ENCODE measurements at regions not wholly inside any gene's neighbourhood (a gene's known extent, or its start where the extent isn't known, plus 50 kb on each side); places are given as distances from the start of the nearest gene placed in this dataset.

DNA sequence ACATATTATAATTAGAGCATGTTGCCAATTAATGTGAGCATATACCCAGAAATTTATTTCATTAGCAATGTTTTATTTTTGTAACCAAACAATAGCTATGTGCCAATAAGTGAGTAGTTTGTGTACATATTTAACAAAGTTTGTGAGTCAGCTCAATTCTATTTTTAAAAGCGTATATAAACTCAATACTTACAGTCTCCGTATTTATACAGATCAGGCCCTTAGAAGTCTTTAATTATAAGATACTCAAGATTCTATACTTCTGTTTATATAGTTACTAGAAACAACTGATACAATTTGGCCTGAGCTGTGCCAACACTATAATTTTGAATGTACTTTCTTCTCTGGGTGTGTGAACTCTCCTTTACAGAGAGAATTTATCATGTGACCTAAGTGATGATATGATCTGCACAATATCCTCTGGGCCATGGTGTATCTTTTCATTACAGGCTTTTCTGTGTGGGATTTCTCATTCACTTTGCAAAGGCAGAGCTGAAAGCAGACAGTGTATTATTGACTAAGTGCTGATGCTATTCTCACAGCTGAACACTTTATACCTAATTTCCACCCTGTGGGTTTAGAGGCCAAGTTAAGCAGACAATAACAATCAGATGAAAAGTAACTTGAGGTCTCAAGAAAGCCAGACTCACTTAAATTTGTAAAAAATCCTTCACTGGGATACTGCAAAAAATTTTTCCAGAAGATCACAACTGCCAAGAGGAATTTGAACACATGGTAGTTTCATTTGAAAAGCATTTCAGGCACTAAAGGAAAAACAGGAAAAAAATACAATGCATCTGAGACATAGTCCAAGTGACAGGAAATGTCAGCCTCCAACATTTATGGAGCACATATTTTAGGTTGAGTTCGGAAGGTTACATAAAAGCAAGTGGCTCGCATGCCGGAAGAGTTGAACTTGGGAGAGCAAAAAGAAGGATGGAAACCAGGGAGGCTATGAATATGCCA lies 277.9 kb upstream of the SEMA6D start:
- FAIRE-seq (no peak), DNase-seq (ENCODE audit: low spot score in 2 of 2) (no peak)

DNA sequence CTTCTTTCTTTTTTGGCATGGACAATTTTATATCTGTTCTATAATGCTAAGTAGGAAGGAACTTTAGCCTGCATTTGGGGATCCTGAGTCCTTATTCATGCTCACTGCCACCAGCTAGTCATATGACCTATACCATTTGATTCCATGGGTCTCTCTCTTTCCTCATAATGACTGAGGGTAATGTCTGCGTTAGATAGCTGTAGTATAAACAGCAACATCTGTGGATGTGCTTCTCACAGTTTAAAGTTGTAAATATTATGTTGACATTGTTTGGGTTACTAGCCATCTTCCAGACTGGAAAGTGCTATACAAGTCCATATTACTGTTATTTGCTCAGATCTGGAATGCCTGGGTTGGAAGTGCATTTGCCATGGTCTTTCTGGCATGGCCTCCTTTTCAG lies 274.9 kb upstream of the SEMA6D start:
- no peak for FAIRE-seq
- DNase-seq (ENCODE audit: low spot score in 2 of 2): no peak

DNA sequence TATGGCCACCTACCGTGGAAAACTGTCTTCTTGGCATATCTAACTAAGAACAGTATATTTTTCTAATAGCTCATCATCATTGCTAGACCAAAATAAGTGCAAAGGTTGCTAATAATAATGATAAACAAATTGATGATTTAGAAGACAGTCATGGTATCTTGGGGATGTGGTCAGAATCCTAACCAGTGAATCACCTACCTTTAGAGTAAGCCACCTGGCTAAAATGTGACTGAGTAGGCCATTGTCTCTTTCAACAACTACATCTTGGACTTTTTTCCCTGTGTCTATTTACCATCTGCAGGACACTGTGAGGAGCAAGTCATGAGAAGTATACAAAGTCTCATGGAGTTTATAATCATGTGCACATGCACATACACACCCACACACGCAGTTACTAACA lies 273.5 kb upstream of the SEMA6D start:
- FAIRE-seq (no peak), DNase-seq (ENCODE audit: low spot score in 2 of 2) (no peak)

DNA sequence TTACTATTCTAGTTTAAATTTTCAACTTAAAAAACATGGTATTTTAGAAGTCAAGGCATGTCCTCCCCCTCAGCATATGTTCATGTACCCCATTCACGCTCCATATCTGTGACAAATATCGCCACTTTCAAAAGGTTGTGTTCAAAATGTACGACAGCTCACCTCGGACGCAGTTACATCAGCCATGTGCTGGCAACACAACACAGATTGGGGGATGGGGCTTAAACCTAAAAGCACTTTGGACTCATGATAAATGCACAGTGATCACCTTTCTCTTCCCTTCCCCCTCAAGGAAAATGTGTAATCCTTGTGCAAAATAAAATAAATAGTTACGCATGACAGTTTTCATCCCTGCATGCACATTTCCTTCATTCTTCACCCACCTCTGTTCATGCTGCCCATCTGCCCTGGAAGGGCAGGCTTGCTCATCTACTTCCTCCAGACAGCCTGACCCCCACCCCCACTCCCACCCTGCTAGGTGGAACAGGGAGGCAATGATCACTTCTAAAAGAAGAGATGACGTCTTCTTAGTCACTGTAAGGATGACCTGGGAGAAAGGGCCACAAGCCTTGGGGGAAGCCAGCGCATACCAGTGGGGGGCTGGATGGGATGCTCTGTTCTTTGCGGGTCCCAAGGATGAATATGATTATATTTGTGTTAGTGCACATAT lies 271.4 kb upstream of the SEMA6D start:
- DNase-seq (ENCODE audit: low spot score in 2 of 2) (no peak), FAIRE-seq (no peak)

DNA sequence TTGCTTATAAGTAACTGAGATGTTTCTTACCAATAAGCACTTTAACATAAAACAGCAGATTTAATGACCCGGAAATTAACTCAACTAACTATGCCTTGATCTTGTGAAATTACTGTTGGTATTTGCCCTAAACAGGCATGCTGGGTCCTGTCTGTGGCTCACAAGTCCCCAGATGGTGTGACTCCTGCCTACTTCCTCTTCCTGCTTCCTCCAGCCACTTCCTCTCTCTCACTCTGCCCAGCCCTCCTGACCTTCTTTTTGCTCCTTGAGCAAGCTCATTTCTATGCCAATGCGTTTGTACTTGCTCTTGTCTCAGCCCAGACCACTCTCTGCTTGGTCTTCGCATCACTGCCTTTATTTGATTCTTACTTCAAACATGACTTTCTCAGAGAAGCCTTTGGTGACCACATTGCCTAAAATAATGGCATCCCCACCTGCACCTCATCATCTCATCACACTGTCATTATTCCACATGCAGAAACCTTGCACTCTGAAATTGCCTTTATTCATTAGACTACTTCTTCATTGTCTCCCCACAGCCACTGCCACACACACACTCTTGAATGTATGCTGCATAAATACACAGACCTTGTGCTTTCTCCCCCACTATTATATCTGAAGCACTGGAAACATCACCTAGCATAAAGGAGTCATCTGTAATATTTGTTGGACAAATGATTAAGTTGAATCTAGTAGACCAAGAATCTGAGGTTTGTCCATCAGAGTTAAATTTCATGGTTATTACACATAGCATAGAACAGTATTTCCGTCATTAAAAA lies 256.3 kb upstream of the SEMA6D start:
- DNase-seq (ENCODE audit: low spot score in 2 of 2) (no peak), FAIRE-seq (no peak)

DNA sequence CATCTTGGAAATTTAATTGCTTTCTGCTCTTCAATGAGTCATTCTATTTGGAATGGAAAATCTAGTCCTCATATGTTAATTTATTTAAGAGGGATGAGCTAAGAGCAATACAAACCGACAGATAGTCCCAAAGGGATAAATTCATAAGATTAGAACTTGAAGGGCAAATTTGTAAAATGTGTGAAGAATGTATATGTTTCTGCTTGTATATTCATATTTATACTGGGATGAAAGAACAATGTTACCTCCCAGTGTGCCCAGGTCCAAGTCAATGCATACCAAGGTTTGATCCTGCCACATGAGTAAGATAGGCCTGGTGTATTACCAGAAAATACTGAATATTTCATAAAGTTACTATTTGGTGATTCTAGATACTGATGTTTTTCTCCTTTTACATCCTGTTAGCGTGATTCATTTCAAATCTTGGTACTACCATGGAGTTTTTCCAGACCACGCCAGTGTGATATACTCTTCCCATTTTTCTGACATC lies 255.6 kb upstream of the SEMA6D start:
- DNase-seq (ENCODE audit: low spot score in 2 of 2): no peak
- FAIRE-seq: no peak

DNA sequence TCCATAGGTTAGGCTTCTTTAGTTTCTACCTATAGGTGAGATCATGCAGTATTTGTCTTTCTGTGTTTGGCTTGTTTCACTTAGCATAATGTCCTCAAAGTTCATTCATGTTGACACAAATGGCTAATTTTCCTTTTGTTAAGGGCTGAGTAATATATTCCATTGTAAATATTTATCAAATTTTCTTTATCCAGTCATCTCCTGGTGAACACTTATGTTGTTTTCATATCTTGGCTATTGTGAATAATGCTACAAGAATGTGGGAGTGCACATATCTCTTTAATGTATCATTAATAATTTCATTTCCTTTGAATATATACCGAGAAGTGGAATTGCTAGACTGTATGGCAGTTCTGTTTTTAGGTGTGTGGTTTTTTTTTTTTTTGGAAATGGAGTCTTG lies 250.9 kb upstream of the SEMA6D start:
- FAIRE-seq: no peak
- DNase-seq (ENCODE audit: low spot score in 2 of 2): no peak

DNA sequence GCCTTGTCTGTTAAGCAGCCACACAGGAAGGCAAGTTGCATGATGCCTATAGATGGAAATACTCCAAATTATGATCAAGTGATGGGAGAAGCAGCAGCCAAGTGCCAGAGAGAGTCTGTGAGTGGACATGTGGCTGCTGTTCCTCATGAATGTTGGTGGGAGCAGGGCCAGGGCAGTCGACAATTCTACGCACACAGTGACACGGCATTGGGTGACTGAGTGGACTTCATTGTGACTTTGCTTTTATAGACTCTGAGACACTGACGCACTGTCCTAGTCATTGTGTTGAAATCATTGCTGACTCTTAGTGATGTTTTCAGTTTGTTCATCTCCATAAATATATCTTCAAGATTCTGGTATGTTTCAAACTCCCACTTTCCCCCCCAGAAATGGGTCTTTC lies 246.3 kb upstream of the SEMA6D start:
- no peak for FAIRE-seq
- no peak for DNase-seq (ENCODE audit: low spot score in 2 of 2)

DNA sequence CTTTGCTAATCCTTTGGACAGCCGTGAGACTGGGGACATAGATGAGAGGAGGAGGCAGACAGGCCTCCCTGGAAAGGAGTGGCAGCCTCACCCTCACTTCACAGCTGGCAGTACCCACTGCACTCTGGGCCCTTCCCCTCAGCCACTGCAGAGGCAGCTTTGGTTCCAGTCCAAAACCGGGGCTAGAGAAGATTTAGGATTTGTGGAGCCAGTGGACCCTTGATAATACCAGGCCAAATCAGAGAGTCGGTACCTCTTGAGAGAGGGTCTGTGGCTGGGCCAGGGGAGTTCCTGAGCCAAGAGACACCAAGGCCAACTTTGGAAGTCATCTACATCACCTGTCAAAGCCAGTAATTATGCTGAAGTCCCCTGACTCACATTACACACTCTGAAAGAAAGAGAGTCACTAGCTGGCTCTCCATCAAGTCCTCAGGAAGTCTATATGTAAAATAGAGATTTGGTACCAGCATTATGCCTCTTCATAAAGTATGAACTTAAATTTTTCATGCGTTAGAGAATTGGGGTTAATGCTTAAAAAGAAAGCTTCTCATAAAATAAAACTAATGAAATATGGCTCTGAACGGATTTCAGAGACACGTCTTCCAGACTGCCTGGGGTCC lies 244.1 kb upstream of the SEMA6D start:
- FAIRE-seq: no peak
- DNase-seq (ENCODE audit: low spot score in 2 of 2): no peak

DNA sequence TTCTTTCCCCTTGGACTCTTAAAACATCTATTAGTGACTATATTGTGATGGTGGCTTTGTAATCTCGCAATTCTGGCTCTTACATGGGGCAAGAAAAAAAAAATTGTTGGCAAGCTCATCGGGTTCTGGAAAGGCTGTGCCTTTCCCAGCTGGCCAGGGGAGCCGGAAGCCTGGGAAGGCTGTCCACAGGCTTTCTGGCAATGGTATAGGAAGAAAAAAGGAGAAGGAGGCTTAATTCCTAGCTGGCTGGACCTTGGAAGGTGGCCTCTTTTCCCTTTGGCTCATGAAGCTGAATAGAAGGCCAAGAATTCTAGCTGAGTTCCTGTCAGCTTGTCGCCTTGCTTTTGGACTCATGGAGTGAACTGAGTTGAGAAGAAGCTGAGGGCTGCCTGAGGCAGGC lies 243.5 kb upstream of the SEMA6D start:
- no peak for DNase-seq (ENCODE audit: low spot score in 2 of 2)
- no peak for FAIRE-seq

DNA sequence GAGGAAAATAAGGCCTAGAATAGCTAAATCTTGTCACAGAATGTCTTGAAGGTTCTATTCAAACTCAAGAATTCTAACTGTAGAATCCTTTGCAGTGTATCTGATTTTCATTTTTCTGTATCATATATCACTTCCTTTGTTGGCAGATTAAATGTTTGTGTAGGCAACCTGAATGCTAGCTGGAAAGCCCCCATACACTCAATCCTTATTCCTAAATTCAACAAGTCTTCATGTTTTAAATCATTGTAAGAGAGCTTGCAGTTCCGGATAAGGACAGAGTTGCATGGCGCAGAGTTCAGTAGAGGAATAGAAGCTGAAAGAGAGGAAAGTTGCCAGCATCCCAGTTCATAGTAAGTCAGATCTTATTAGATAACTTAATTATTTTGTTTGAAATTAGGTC lies 242.0 kb upstream of the SEMA6D start:
- FAIRE-seq (no peak), DNase-seq (ENCODE audit: low spot score in 2 of 2) (no peak)

DNA sequence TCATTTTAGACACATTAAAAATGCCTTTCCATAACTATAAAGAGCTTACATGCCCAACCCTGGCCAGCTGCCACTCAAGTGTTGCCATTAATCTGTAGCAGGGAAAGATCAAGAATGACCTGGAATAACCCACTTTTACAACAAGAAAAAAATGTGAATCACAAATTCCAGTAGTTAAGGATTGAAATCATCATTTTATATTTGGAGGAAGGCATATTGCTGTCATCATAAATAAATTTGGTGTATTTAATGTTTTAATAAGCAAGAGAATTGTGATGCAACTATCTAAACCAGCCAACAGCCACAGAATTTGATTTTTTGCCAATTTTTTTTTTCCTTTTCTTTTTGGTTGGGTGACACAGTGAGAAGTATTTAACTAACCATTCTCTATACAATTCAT lies 240.0 kb upstream of the SEMA6D start:
- no peak for DNase-seq (ENCODE audit: low spot score in 2 of 2)
- no peak for FAIRE-seq

DNA sequence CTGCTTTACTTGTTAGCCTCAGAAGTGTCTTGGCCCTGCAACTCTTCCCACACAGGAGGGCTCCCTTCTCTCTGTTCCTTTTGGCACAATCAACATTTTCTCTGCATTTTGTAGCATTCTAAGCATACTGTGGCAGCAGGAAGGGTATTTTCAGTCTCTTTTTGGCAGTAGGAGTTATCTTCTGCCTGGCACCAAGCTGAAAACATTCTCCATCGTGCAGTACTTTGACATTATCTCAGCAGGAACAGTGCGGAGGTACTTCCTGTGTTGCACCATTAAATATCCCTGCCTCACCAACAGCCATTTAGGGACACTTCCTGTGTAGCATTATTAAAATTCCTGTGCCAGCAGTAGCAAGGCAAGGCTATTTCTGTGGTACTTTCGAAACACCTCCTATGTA lies 233.2 kb upstream of the SEMA6D start:
- no peak for FAIRE-seq

DNA sequence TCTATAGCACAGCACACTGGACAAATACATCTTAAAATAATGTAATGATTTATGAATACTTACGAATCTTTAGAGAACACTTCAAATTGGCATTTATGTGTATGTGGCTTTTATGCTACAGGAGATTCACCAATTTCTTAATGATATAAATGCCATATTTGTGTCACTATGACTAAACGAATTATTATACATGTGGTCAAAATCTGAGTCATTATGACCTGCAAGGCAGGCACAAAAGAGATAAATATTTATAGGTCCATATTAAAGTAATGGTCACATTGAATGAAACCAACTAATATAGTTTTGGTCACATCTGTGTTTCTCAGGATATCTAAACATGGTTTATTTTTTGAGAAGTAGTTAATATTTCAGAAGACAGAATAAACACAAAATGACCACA lies 232.3 kb upstream of the SEMA6D start:
- FAIRE-seq: no peak
- no peak for DNase-seq (ENCODE audit: low spot score in 2 of 2)

More for the DNA sequence above, 233.2 kb upstream of the SEMA6D start:
- no peak for DNase-seq (ENCODE audit: low spot score in 2 of 2)

DNA sequence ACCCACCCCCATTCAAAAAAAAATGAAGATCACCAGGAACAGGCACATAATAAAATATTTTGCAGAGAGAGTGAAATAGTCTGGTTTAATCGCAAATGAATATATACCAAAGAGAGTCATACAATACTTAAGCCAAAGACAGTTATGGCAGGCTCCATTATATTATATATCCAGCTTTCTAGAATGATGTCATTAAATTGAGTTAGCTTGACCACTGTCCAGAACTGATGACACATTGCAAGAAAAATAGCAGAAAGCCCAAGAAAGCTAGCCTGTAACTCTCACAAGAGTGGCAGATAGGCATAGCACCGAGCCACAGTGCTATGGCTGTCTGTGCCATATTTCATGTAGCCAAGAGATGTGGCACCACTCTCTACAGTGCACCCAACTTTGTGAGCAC lies 231.9 kb upstream of the SEMA6D start:
- no peak for FAIRE-seq
- DNase-seq (ENCODE audit: low spot score in 2 of 2): no peak

DNA sequence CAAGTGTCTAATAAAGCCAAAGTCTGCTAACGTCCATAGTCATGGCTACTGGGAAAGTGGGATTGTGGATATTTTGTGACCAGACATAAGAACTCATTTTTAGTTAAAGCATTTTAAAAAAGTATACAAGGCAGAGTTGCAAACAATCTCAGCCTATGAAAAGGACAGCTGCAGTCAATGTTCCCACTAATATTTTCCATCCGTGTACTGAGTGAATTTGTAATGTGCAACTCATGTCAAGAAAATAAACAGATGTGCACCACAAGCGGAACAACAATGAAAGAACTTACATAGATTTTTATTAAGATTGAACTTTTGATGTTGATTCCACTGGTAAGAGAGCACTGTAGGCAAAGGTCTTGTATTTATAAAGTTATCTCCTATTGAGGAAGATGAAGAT lies 231.3 kb upstream of the SEMA6D start:
- DNase-seq (ENCODE audit: low spot score in 2 of 2) (no peak), FAIRE-seq (no peak)

DNA sequence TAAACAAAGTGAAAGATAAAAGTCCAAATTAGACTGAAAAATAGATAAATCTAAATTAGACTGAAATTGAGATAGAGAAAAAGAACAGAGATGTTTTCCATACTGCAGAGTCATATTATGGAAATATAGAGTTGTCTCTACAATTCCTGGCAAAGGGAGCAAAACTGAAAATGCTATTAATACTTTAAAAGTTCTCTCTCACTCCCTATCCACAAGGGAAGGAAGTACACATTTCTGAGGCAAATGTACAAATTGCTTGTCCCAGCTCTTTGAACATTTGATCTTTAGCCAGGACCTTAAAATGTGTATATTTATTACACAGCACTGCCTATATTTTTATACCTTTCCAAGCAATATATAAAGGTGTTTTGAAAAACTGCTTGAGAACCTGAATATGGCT lies 225.1 kb upstream of the SEMA6D start:
- no peak for FAIRE-seq
- no peak for DNase-seq (ENCODE audit: low spot score in 2 of 2)

DNA sequence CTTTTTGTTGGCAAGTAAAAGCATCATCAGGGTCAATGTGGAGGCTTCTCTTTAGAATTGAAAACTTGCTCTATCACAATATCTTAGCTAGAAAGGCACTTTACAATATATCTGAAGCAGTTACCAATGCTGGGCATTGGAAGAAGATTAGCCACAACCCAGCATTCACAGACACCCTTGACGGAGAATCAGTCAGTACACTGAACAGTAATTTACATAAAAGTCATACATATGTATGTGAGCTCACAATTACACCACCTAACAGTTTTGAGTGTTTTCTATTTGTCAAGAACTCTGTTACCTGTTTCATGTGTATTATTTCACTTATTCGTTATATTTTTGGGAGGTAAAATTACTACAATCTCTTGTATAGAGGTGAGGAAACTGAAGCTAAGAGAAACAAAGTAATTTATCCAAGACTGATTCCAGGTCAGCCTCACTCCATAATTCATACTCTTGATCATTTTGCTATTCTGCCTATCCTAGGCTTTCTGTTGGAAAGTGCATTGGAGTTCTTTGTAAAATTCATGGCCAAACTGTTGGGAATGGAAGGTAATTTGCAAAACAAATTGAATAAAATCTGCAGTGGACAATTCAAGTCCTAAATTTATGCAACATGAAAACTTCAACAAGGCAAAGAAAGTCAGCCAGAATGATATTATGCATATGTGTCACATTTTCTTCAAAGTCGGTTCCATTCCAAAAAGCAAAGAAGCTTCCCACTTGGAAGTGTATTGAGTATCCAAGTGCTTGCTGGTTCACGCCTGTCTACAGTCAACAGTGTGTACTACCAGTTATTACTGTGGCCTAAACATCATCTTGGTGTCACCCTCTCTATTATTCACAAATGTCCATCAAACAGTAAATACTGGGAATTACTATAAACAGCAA lies 223.7 kb upstream of the SEMA6D start:
- FAIRE-seq (no peak), DNase-seq (ENCODE audit: low spot score in 2 of 2) (no peak)

DNA sequence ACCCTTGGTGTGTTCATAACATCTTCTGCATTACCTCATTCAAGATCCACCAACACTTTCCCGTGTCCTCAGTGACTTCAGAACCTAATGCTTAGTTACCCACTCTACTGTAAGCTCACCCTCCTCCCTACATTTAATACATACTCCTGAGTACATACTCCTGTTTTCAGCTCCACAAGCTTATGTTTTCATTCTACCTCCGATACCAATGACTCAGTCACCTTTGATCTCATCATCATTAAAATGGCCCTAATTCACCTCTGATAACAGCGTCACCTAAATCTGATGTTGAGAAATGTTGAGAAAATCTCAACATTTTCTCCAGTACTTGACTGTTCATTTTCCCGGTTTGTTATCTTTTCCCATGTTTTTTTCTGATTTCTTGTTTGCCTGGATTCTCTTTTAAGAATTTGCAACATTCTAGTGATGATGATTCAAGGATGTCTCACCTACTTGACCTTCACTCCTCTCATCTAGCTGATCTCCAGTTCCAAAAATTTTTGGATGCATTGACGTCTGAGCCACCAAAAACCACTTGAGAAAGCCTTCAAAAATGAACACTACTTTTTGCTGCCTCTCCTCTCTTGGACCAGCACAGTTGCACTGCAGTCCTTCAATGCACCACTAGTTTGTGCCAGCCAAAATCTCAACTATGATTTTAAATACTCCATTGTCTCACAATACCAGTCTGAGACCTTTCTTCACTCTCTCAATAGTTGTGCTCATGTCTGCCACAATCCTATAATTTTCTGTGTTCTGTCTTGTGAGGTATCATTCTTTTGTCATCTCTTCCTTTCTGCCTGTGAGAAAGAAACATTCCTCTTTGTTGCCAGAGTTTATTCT lies 220.7 kb upstream of the SEMA6D start:
- DNase-seq (ENCODE audit: low spot score in 2 of 2): no peak
- no peak for FAIRE-seq
